Effector CD8-positive, alpha-beta T cell (primary cell): ENCODE measurements at regions not wholly inside any gene's neighbourhood (a gene's known extent, or its start where the extent isn't known, plus 50 kb on each side); places are given as distances from the start of the nearest gene placed in this dataset.
"Not testable (repeated sequence)": the region's sequence is repeated elsewhere in the genome, so short reads cannot be mapped to it uniquely, and the experiment has no call there.

ENCODE experiments used
- DNase-seq: peaks from one replicate; lab custom pipeline; 2025; lab: John Stamatoyannopoulos, UW

DNA sequence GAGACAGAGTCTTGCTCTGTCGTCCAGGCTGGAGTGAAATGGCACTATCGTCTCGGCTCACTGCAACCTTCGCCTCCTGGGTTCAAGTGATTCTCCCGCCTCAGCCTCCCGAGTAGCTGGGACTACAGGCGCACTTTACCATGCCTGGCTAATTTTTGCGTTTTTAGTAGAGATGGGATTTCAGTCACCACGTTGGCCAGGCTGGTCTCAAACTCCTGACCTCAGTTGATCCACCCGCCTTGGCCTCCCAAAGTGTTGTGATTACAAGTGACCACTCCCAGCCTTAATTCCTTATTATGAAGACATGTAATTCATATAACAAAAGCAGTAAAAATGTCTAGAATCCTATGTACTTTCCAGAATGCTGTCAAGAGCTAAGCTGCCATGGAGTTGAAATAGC is 434.5 kb upstream of the ZNG1F start:
- not testable (repeated sequence) for DNase-seq

DNA sequence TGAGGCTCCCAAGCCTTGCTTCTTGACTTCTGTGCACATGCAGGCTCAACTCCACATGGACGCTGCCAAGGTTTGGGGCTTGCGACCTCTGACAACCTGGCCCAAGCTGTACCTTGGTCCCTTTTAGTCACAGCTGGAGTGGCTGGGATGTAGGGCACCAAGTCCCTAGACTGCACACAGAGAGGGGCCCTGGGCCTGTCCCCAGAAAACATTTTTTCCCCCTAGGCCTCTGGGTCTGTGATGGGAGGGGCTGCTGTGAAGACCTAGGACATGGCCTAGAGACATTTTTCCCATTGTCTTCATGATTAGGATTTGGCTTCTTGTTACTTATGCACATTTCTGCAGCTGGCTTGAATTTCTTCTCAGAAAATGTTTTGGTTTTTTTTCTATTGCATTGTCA is 430.1 kb upstream of the ZNG1F start:
- DNase-seq, result not testable (repeated sequence)

DNA sequence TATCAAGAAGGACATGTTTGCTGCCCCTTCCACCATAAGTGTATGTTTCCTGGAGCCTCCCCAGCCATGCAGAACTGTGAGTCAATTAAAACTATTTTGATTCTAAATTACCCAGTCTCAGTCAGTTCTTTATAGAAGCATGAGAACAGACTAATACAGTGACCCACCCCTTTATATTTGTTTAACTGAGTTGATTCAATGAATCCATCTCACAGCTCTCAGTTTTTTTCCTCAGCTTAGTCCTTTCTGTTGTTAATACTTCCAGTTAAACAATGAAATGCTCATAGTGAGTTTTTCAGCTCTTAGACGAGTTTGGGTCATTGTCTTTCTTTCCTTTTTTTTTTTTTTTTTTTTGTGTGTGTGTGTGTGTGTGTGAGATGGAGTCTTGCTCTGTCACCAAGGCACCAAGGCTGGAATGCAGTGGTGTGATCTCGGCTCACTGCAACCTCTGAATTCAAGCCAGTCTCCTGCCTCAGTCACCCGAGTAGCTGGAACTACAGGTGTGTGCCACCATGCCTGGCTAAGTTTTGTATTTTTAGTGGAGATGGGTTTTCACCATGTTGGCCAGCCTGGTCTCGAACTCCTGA is 417.9 kb upstream of the ZNG1F start:
- not testable (repeated sequence) for DNase-seq

DNA sequence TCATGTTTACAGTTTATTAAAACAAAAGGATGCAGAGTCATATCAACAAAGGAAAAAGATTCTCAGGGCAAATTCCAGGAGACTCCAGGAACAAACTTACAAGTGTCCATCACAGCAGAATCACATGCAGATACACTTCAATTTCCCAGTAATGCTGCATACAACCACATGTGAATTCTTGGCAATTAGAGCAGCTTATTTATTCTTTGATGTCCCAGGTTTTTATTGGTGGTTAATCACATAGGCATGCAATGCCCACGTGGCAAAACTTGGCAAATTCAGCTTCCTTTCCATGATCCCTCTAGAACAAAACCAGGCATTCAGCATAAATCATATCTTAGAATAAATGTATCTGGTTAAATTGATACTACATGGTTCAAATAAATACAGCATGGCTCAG is 376.5 kb upstream of the ZNG1F start:
- DNase-seq, result not testable (repeated sequence)
